ENCODE measurements at regions not wholly inside any gene's neighbourhood (a gene's known extent, or its start where the extent isn't known, plus 50 kb on each side); places are given as distances from the start of the nearest gene placed in this dataset.

- DNase-seq (ENCODE audit: low read depth): no peak
- TF ChIP-seq, protein P1, sequence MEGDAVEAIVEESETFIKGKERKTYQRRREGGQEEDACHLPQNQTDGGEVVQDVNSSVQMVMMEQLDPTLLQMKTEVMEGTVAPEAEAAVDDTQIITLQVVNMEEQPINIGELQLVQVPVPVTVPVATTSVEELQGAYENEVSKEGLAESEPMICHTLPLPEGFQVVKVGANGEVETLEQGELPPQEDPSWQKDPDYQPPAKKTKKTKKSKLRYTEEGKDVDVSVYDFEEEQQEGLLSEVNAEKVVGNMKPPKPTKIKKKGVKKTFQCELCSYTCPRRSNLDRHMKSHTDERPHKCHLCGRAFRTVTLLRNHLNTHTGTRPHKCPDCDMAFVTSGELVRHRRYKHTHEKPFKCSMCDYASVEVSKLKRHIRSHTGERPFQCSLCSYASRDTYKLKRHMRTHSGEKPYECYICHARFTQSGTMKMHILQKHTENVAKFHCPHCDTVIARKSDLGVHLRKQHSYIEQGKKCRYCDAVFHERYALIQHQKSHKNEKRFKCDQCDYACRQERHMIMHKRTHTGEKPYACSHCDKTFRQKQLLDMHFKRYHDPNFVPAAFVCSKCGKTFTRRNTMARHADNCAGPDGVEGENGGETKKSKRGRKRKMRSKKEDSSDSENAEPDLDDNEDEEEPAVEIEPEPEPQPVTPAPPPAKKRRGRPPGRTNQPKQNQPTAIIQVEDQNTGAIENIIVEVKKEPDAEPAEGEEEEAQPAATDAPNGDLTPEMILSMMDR (conservative IDR thresholded peaks at IDR 0.05; ENCODE audit: low read depth, low read length): no peak
- H3K4me3 ChIP-seq (ENCODE audit: low read depth, low read length): no peak overlapping the region
Measured at GRCh38 chr7:54161621-54162020, 380.6 kb upstream of the VSTM2A start.

DNA sequence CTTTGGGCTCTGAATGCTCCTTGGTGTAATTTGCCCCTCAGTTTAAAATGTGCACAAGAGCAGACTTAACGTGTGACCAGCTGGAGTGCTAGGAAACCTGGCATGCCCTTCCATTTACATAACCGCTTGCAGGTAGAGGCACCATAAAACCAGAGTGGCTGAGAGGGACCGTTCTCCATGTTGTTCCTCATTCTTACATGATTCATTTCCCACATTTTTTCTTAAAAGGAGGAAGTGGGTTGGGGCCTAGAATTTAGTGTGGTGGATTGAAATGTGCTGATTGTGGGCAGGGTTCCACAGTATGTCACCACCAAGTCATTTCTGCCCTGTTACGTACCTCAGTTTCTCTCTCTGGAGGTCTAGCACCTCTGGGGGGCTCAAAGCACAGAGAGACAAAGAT lies 375.8 kb upstream of the VSTM2A start:
- no peak overlapping the region for H3K4me3 ChIP-seq (ENCODE audit: low read depth, low read length)
- no peak for DNase-seq (ENCODE audit: low read depth)
- TF ChIP-seq, protein P1 (conservative IDR thresholded peaks at IDR 0.05; ENCODE audit: low read depth, low read length): no peak

GRCh38 chr7:54179321-54180029 lies 362.7 kb upstream of the VSTM2A start:
- no peak for DNase-seq (ENCODE audit: low read depth)
- H3K4me3 ChIP-seq (ENCODE audit: low read depth, low read length): no peak overlapping the region
- TF ChIP-seq, protein P1 (conservative IDR thresholded peaks at IDR 0.05; ENCODE audit: low read depth, low read length): no peak

GRCh38 chr7:54180796-54181195 lies 361.4 kb upstream of the VSTM2A start:
- TF ChIP-seq, protein P1 (conservative IDR thresholded peaks at IDR 0.05; ENCODE audit: low read depth, low read length): no peak
- no peak for DNase-seq (ENCODE audit: low read depth)

GRCh38 chr7:54183055-54183454 lies 359.1 kb upstream of the VSTM2A start:
- TF ChIP-seq, protein P1 (conservative IDR thresholded peaks at IDR 0.05; ENCODE audit: low read depth, low read length): no peak
- no peak for DNase-seq (ENCODE audit: low read depth)
- no peak overlapping the region for H3K4me3 ChIP-seq (ENCODE audit: low read depth, low read length)

More at GRCh38 chr7:54180796-54181195, 361.4 kb upstream of the VSTM2A start:
- no peak overlapping the region for H3K4me3 ChIP-seq (ENCODE audit: low read depth, low read length)

DNA sequence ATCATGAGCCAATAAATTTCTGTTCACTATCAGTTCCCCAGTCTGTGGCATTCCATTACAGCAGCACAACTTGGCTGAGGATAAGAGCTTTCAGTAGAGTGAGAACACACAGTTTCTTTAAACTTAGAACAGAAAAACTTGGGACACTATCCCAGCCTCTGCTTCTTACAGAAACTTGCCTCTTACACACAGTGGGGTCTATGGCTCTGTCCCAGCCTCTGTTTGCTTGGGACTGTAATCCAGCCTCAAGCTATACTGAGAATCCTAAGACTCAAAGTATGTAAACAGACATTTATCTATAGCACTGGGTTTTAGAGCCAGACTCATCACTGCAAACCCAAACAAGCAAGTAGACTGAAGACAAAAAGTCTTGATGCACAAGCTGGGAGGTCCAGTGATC lies 355.8 kb upstream of the VSTM2A start:
- TF ChIP-seq, protein P1 (conservative IDR thresholded peaks at IDR 0.05; ENCODE audit: low read depth, low read length): no peak
- H3K4me3 ChIP-seq (ENCODE audit: low read depth, low read length): no peak overlapping the region
- no peak for DNase-seq (ENCODE audit: low read depth)
